ENCODE measurements at regions not wholly inside any gene's neighbourhood (a gene's known extent, or its start where the extent isn't known, plus 50 kb on each side); places are given as distances from the start of the nearest gene placed in this dataset.

DNA sequence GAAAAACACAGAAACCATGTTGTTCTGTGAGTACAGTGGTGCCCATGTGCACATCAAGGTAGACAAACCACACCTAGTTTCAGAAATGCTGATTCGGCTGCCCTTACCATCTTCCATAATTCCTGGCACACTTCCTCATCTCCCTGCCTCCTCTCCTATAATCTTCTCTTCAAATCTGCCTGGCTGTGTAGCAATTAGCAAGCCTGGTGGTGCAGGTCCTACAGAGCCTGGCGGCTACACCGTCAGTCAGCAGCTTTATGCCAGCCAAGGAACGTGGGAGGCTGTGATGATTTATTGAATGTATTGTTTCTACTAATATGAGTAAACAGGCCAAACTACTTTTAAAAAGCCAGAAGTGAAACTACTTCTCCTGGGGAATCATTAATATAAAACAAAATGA lies 106.8 kb downstream of the SEMA6D start:
- TF ChIP-seq, protein P1, sequence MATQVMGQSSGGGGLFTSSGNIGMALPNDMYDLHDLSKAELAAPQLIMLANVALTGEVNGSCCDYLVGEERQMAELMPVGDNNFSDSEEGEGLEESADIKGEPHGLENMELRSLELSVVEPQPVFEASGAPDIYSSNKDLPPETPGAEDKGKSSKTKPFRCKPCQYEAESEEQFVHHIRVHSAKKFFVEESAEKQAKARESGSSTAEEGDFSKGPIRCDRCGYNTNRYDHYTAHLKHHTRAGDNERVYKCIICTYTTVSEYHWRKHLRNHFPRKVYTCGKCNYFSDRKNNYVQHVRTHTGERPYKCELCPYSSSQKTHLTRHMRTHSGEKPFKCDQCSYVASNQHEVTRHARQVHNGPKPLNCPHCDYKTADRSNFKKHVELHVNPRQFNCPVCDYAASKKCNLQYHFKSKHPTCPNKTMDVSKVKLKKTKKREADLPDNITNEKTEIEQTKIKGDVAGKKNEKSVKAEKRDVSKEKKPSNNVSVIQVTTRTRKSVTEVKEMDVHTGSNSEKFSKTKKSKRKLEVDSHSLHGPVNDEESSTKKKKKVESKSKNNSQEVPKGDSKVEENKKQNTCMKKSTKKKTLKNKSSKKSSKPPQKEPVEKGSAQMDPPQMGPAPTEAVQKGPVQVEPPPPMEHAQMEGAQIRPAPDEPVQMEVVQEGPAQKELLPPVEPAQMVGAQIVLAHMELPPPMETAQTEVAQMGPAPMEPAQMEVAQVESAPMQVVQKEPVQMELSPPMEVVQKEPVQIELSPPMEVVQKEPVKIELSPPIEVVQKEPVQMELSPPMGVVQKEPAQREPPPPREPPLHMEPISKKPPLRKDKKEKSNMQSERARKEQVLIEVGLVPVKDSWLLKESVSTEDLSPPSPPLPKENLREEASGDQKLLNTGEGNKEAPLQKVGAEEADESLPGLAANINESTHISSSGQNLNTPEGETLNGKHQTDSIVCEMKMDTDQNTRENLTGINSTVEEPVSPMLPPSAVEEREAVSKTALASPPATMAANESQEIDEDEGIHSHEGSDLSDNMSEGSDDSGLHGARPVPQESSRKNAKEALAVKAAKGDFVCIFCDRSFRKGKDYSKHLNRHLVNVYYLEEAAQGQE (IDR thresholded peaks at IDR 0.05; ENCODE audit: insufficient read depth in 1 of 2, low read depth in 2 of 2, low read length in 2 of 2) = no peak
- TF ChIP-seq SIN3A (IDR thresholded peaks at IDR 0.05; ENCODE audit: borderline replicate concordance, insufficient read depth, low read length) (no peak), POLR2AphosphoS5 (IDR thresholded peaks at IDR 0.05; ENCODE audit: low read depth, low read length) (no peak), FOXP2 (optimal IDR thresholded peaks at IDR 0.05; ENCODE audit: borderline replicate concordance, extremely low read depth, extremely low read length, insufficient read depth) (no peak), TAF1 (IDR thresholded peaks at IDR 0.05; ENCODE audit: borderline replicate concordance, insufficient read depth, low read length) (no peak)

DNA sequence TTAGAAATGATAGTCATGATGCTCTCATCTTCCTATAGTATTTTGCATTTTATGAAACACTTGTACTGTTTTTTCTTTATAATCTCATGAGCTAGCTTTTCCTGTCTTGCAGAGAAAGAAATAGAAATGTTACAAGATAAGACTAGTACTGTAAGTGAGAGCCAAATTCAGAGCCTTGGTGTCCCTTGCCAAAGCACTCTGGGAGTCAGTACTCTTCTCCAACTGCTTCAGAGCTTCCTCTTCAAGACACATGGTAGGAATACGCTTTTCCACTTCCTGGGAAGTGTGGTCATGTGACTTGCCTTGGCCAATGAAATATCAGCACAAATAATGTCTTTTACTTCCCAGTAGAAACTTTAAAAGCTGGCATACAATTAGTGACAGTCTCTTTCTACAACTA lies 112.4 kb downstream of the SEMA6D start:
- TF ChIP-seq TAF1 (IDR thresholded peaks at IDR 0.05; ENCODE audit: borderline replicate concordance, insufficient read depth, low read length) (no peak), POLR2AphosphoS5 (IDR thresholded peaks at IDR 0.05; ENCODE audit: low read depth, low read length) (no peak), FOXP2 (optimal IDR thresholded peaks at IDR 0.05; ENCODE audit: borderline replicate concordance, extremely low read depth, extremely low read length, insufficient read depth) (no peak), SIN3A (IDR thresholded peaks at IDR 0.05; ENCODE audit: borderline replicate concordance, insufficient read depth, low read length) (no peak)
- TF ChIP-seq, protein P1 (IDR thresholded peaks at IDR 0.05; ENCODE audit: insufficient read depth in 1 of 2, low read depth in 2 of 2, low read length in 2 of 2) = no peak

DNA sequence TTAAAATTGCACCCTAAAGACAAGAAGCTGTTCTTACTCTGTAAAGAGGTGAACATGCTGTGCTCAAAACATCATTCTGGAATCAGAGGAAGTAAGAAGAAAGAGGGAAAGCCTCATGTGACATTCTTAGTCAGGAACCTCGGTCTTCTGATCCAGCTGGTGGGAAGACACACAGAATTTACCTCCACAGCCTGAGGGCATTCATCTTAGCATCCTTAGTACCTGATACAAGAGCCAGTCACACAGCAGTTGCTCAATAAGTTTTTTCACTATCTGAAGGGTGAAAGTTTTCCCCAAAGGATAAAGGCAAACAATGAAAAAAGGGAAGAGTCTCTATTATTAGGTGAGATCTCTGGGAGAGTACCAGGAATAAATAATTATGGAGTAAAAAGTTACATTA lies 116.8 kb downstream of the SEMA6D start:
- TF ChIP-seq SIN3A (IDR thresholded peaks at IDR 0.05; ENCODE audit: borderline replicate concordance, insufficient read depth, low read length) (no peak), TAF1 (IDR thresholded peaks at IDR 0.05; ENCODE audit: borderline replicate concordance, insufficient read depth, low read length) (no peak), FOXP2 (optimal IDR thresholded peaks at IDR 0.05; ENCODE audit: borderline replicate concordance, extremely low read depth, extremely low read length, insufficient read depth) (no peak), POLR2AphosphoS5 (IDR thresholded peaks at IDR 0.05; ENCODE audit: low read depth, low read length) (no peak)
- TF ChIP-seq, protein P1 (IDR thresholded peaks at IDR 0.05; ENCODE audit: insufficient read depth in 1 of 2, low read depth in 2 of 2, low read length in 2 of 2) = no peak

DNA sequence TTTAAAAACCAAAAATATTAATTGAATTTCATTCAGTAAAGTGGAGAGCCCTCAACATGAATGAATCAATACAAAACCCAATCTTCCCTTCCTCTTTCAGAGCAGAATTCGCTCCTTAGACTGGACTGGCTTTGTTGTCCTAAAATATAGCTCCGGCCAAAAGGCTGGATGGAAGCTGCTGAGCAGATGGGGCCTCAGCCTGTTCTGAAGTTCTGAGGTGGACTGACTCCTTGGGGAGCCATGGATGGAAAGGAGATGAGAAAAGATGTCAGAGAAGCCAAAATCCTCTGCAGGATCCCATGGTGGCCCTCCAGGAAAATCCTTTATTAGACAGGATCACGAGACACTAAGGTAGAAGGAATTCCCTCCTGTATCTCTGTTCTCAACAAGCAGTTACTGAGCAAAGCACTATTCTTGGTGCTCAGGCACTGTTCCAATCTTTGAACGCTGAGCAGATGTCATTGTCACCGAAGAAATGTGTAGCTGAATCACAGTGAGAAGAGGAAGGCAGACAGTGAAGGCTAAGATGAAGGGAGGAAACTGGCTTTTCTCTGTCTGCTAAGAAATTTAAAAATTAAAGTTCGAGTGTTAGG lies 122.0 kb downstream of the SEMA6D start:
- TF ChIP-seq POLR2AphosphoS5 (IDR thresholded peaks at IDR 0.05; ENCODE audit: low read depth, low read length) = no peak
- no peak for TF ChIP-seq FOXP2 (optimal IDR thresholded peaks at IDR 0.05; ENCODE audit: borderline replicate concordance, extremely low read depth, extremely low read length, insufficient read depth)
- TF ChIP-seq, protein P1 (IDR thresholded peaks at IDR 0.05; ENCODE audit: insufficient read depth in 1 of 2, low read depth in 2 of 2, low read length in 2 of 2) = no peak

Measured in PFSK-1 (cell line).